ENCODE measurements at regions not wholly inside any gene's neighbourhood (a gene's known extent, or its start where the extent isn't known, plus 50 kb on each side); places are given as distances from the start of the nearest gene placed in this dataset.

DNA sequence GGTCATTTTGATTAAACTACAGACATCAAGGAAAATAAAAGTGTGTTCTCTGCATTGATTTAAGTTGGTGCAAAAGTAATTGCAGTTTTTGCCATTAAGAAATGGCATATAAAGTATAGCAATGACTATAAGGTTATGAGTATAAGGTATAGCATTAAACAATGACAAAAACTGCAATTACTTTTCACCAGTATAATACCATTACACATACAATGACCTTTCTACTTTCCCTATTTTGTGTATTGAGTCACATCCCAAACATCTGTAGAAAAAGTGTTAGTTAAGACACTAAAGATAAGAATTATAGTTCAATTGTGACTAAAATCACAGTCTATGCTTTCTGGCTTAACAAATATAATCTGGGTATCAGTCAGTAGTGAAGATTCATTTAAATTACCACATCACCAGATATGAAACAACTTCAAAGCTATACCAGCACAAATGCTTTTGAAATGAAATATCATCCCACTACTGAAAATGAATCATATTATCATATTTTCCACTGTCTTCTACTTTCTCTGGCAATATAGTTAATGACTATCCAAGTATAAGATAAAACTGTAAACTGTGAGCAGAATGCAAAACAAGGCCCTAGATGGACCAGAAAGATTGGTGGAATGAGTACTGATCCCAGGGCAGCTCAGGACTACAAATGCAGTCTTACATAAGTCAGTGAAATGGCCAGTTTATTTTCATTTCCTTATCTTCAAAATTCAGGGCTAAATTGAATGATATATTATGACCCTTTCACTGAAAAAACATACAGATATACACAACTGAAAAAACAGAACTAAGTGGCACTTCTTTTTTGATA lies 241.1 kb downstream of the ANTXR2 start:
- ATAC-seq (no peak), DNase-seq (no peak)
- no peak overlapping the region for H3K4me3 ChIP-seq
- no peak overlapping the region for H3K27ac ChIP-seq
- no peaks in the 10 kb centered on the region for H3K36me3 ChIP-seq (ENCODE audit: insufficient read depth in 1 of 2, low read depth in 1 of 2)
- no peaks in the 10 kb centered on the region for H3K4me1 ChIP-seq
- no peaks in the 10 kb centered on the region for H3K9me3 ChIP-seq
- TF ChIP-seq, protein P1, sequence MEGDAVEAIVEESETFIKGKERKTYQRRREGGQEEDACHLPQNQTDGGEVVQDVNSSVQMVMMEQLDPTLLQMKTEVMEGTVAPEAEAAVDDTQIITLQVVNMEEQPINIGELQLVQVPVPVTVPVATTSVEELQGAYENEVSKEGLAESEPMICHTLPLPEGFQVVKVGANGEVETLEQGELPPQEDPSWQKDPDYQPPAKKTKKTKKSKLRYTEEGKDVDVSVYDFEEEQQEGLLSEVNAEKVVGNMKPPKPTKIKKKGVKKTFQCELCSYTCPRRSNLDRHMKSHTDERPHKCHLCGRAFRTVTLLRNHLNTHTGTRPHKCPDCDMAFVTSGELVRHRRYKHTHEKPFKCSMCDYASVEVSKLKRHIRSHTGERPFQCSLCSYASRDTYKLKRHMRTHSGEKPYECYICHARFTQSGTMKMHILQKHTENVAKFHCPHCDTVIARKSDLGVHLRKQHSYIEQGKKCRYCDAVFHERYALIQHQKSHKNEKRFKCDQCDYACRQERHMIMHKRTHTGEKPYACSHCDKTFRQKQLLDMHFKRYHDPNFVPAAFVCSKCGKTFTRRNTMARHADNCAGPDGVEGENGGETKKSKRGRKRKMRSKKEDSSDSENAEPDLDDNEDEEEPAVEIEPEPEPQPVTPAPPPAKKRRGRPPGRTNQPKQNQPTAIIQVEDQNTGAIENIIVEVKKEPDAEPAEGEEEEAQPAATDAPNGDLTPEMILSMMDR (IDR thresholded peaks at IDR 0.05) = no peak
- intact Hi-C loops (cut with DNase I) = no loop called here
- H3K27me3 ChIP-seq (ENCODE audit: insufficient read depth in 3 of 3, low read length in 2 of 3) = no peaks in the 10 kb centered on the region

DNA sequence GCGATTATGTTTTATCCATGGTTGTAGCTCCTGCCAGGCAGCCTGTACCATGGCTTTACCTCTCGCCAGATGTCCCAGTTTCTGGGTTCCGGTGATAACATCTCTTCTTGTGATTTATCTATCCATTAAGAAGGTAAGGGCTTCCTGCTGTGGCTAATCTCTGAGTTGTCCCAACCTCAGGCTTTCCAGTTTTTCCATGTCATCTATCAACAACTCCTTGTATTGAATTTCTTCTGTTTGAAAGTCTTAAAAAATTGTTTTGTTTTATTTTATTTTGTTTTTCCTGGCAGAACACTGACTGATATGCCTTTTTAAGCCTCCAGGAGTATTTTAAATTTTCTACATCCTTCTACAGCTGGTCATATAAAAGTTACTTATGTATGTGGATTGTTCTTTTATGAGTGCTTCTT lies 241.9 kb downstream of the ANTXR2 start:
- Histone ChIP-seq H3K4me3 (no peak overlapping the region), H3K36me3 (ENCODE audit: insufficient read depth in 1 of 2, low read depth in 1 of 2) (no peaks in the 10 kb centered on the region), H3K4me1 (no peaks in the 10 kb centered on the region), H3K27me3 (ENCODE audit: insufficient read depth in 3 of 3, low read length in 2 of 3) (no peaks in the 10 kb centered on the region), H3K27ac (no peak overlapping the region), H3K9me3 (no peaks in the 10 kb centered on the region)
- WGBS, 3 donors = 50 to 53% (median 52%) methylated on average over 3 of the region's 3 CpGs
- DNase-seq (no peak), ATAC-seq (no peak)
- intact Hi-C loops (cut with DNase I) = no loop called here
- TF ChIP-seq, protein P1 (IDR thresholded peaks at IDR 0.05) = no peak

DNA sequence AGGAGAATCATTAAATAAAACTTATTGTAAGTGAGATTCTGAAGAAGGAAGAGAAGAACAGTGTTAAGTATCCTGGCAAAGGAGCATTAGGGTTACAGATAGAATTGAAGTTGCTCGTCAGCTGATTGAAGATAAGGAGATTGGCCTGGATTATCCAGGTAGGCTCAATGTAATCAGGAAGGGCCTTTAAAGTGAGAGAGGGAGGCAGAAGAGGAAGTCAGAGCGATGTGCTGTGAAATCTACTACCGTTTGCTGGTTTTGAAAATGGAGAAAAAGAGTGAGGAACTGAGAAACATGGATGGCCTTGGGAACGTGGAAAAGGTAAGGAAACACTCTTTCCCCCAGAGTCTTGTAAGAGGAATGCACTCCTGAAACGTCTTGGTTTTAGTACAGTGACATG lies 245.7 kb downstream of the ANTXR2 start:
- TF ChIP-seq, protein P1 (IDR thresholded peaks at IDR 0.05) = no peak
- Histone ChIP-seq H3K9me3 (no peaks in the 10 kb centered on the region), H3K36me3 (ENCODE audit: insufficient read depth in 1 of 2, low read depth in 1 of 2) (no peaks in the 10 kb centered on the region), H3K4me3 (no peak overlapping the region), H3K27ac (no peak overlapping the region), H3K4me1 (no peaks in the 10 kb centered on the region), H3K27me3 (ENCODE audit: insufficient read depth in 3 of 3, low read length in 2 of 3) (no peaks in the 10 kb centered on the region)
- ATAC-seq = no peak
- no peak for DNase-seq
- 69 to 70% (median 69%) methylated on average over 5 of the region's 5 CpGs for WGBS, 3 donors
- intact Hi-C loops (cut with DNase I) = no loop called here

DNA sequence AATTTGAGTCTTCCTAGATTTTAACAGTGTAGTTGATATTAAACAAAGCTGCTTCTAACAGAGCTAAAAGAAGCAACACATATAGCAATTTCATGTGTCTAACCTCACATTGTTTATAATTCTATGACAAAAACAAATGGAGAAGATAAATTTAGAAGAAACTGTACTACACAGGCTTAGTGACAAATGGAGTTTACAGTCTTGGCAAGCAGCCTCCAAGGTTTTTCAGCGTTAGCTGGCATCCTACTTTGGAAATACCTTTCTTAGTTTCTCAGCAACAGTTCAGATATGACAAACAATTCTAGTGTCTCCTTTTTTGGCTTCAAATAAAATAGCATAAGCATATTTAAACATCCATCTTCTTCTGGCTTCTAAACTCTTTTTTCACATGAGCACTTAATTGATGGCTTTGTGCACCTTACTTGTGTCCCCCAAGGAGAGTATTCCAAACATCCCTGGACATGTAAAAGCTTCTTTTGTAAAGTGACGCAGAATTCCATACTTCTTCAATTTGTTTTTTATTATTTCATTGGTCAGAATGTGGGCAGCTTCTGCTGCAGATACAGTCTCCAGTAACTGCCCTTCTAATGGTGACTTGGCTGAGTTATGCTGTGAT lies 249.8 kb downstream of the ANTXR2 start:
- H3K27me3 ChIP-seq (ENCODE audit: insufficient read depth in 3 of 3, low read length in 2 of 3) = no peaks in the 10 kb centered on the region
- TF ChIP-seq, protein P1 (IDR thresholded peaks at IDR 0.05) = no peak
- H3K4me3 ChIP-seq = no peak overlapping the region
- no peak for DNase-seq
- H3K27ac ChIP-seq = no peak overlapping the region
- H3K4me1 ChIP-seq = no peaks in the 10 kb centered on the region
- no peaks in the 10 kb centered on the region for H3K9me3 ChIP-seq
- 42 to 51% (median 47%) methylated on average over 2 of the region's 2 CpGs for WGBS, 3 donors
- no peak for ATAC-seq
- intact Hi-C loops (cut with DNase I) = no loop called here
- H3K36me3 ChIP-seq (ENCODE audit: insufficient read depth in 1 of 2, low read depth in 1 of 2) = no peaks in the 10 kb centered on the region
